HCT116 (cell line): ENCODE measurements at regions not wholly inside any gene's neighbourhood (a gene's known extent, or its start where the extent isn't known, plus 50 kb on each side); places are given as distances from the start of the nearest gene placed in this dataset.

Source experiments
- ATAC-seq: fragments of 200-7000 bp; cut with Tn5 transposase; 2 replicates; pipeline ENCODE4 v1.9.1; 2020; ENCODE audit warnings: mild to moderate bottlenecking, moderate library complexity
- BruUV-seq: library from RNA; stranded (reverse); fragments of 400-500 nt; replicated peaks from 2 replicates; lab custom pipeline; 2021; lab: Mats Ljungman, UMichigan
- CTCF ChIA-PET: fragments of 300-600 bp; sonication (Branson Sonifier 250); formaldehyde crosslinking; loops from one replicate; lab custom pipeline; 2021; ENCODE audit warnings: antibody characterized with exemption; lab: Charles Lee
- POLR2A ChIA-PET: fragments of 300-600, 350-600 bp; sonication (Branson Sonifier 250); formaldehyde crosslinking; loops from one replicate; lab custom pipeline; 2021; ENCODE audit warnings: antibody characterized with exemption; lab: Charles Lee
- RAD21 ChIA-PET, 2 experiments: fragments of 300-600 bp; sonication (Branson Sonifier 250); formaldehyde crosslinking; loops; one replicate each; lab custom pipeline; 2023; ENCODE audit warnings: low total read pairs in 2 of 2; ENCODE audit not compliant: uncharacterized antibody in 2 of 2, unreplicated experiment in 2 of 2, low non-redundant PET in 1 of 2; lab: Charles Lee
- DNase-seq: peaks from one replicate; pipeline ENCODE4 v3.0.0-alpha.2; 2010; ENCODE audit warnings: low read depth, low spot score
- H2AFZ ChIP-seq: fragments of 200-600 bp; shearing (Covaris generic), sonication (generic); 2 replicates; pipeline ENCODE4 v1.6.1; 2017; ENCODE audit warnings: low read depth, mixed run types, mixed read lengths, antibody characterized with exemption, low read length; ENCODE audit not compliant: poor library complexity, severe bottlenecking
- H3K27ac ChIP-seq: 2 replicates; pipeline ENCODE4 v1.5.1; 2012; ENCODE audit warnings: low read depth, low read length
- H3K27me3 ChIP-seq: fragments of 200-600 bp; sonication (generic); 2 replicates; pipeline ENCODE4 v1.6.1; 2016; ENCODE audit warnings: mixed run types, low read length, mixed read lengths; ENCODE audit not compliant: insufficient read depth
- H3K36me3 ChIP-seq, 2 experiments: fragments of 200-500 bp in 1 of 2; fragments of 200-600 bp in 1 of 2; sonication (Bioruptor generic) in 1 of 2; sonication (generic) in 1 of 2; 2 replicates each; pipeline versions ENCODE4 v1.5.1 to v1.6.1; 2014 to 2016; ENCODE audit warnings: low read length in 2 of 2, inconsistent platforms in 1 of 2, mixed read lengths in 1 of 2, mixed run types in 1 of 2; ENCODE audit not compliant: insufficient read depth in 2 of 2, control insufficient read depth in 1 of 2
- H3K4me1 ChIP-seq, 2 experiments: fragments of 200-600 bp in 1 of 2; sonication (generic) in 1 of 2; 2 replicates each; pipeline versions ENCODE4 v1.5.1 to v1.6.1; 2012 to 2017; ENCODE audit warnings: low read length in 2 of 2, inconsistent platforms in 1 of 2, mild to moderate bottlenecking in 1 of 2, mixed read lengths in 1 of 2, mixed run types in 1 of 2, moderate library complexity in 1 of 2; ENCODE audit not compliant: insufficient read depth in 2 of 2, control insufficient read depth in 1 of 2
- H3K4me2 ChIP-seq: fragments of 200-600 bp; sonication (generic); 2 replicates; pipeline ENCODE4 v1.6.1; 2017; ENCODE audit warnings: mixed run types, low read length, mixed read lengths
- H3K4me3 ChIP-seq, 2 experiments: fragments of 200-600 bp in 1 of 2; sonication (generic) in 1 of 2; replicated peaks in 1 of 2; 2 replicates each; pipeline ENCODE4 v1.5.1; 2011 to 2016; ENCODE audit warnings: low read length in 2 of 2, control low read depth in 1 of 2, low read depth in 1 of 2, mild to moderate bottlenecking in 1 of 2, mixed read lengths in 1 of 2, mixed run types in 1 of 2
- H3K79me2 ChIP-seq: fragments of 200-600 bp; sonication (generic); 2 replicates; pipeline ENCODE4 v1.6.1; 2017; ENCODE audit warnings: mild to moderate bottlenecking, mixed run types, low read length, moderate library complexity, mixed read lengths; ENCODE audit not compliant: insufficient read depth
- H3K9ac ChIP-seq: fragments of 200-600 bp; sonication (generic); 2 replicates; pipeline ENCODE4 v1.6.1; 2016; ENCODE audit warnings: low read length, mixed read lengths
- H3K9me2 ChIP-seq: fragments of 200-600 bp; sonication (generic), shearing (Covaris generic); 2 replicates; pipeline ENCODE4 v1.6.1; 2017; ENCODE audit warnings: mixed run types, mild to moderate bottlenecking, moderate library complexity; ENCODE audit not compliant: insufficient read depth
- H3K9me3 ChIP-seq, 2 experiments: fragments of 200-500 bp in 1 of 2; fragments of 200-600 bp in 1 of 2; sonication (Bioruptor generic) in 1 of 2; sonication (generic) in 1 of 2; 2 replicates each; pipeline ENCODE4 v1.6.1; 2014 to 2017; ENCODE audit warnings: low read length in 2 of 2, mixed read lengths in 2 of 2, inconsistent platforms in 1 of 2, low read depth in 1 of 2, mild to moderate bottlenecking in 1 of 2, mixed run types in 1 of 2, moderate library complexity in 1 of 2; ENCODE audit not compliant: control insufficient read depth in 1 of 2, insufficient read depth in 1 of 2
- H4K20me1 ChIP-seq: fragments of 200-600 bp; sonication (generic), shearing (Covaris generic); 2 replicates; pipeline ENCODE4 v1.6.1; 2017; ENCODE audit warnings: mixed run types, mild to moderate bottlenecking, moderate library complexity; ENCODE audit not compliant: insufficient read depth
- CEBPB ChIP-seq: IDR thresholded peaks from 2 replicates; pipeline ENCODE4 v1.6.1; 2012; ENCODE audit warnings: low read depth
- EZH2phosphoT487 ChIP-seq: fragments of 200-600 bp; IDR thresholded peaks from 2 replicates; pipeline ENCODE4 v1.6.1; 2018; ENCODE audit warnings: antibody characterized with exemption, borderline replicate concordance
- FOSL1 ChIP-seq: IDR thresholded peaks from 2 replicates; pipeline ENCODE4 v1.6.1; 2012; ENCODE audit warnings: low read depth
- POLR2A ChIP-seq: IDR thresholded peaks from 2 replicates; pipeline ENCODE4 v1.7.0; 2011; ENCODE audit warnings: borderline replicate concordance; ENCODE audit not compliant: insufficient read depth, insufficient read length; ENCODE audit errors: extremely low read depth
- POLR2AphosphoS5 ChIP-seq: IDR thresholded peaks from 2 replicates; pipeline ENCODE4 v1.6.1; 2011; ENCODE audit warnings: mild to moderate bottlenecking, low read depth, low read length, moderate library complexity
- REST ChIP-seq: IDR thresholded peaks from 2 replicates; pipeline ENCODE4 v1.6.1; 2012; ENCODE audit warnings: low read depth
- SIN3A ChIP-seq: IDR thresholded peaks from 2 replicates; pipeline ENCODE4 v1.6.1; 2012; ENCODE audit warnings: low read depth
- SP1 ChIP-seq: IDR thresholded peaks from 2 replicates; pipeline ENCODE4 v1.6.1; 2012; ENCODE audit warnings: low read depth
- YY1 ChIP-seq: IDR thresholded peaks from 2 replicates; pipeline ENCODE4 v1.6.1; 2011; ENCODE audit warnings: low read length, low read depth, moderate library complexity, mild to moderate bottlenecking; ENCODE audit not compliant: insufficient replicate concordance; ENCODE audit errors: extremely low read depth
- ZFX ChIP-seq: fragments of 450-650 bp; IDR thresholded peaks from 2 replicates; pipeline ENCODE4 v1.6.1; 2017
- ZNF274 ChIP-seq: fragments of 200-500 bp; sonication (Bioruptor generic); IDR thresholded peaks from 2 replicates; pipeline ENCODE4 v1.6.1; 2014; ENCODE audit warnings: mild to moderate bottlenecking, low read depth, low read length, inconsistent platforms
- intact Hi-C: fragments of 100-400 bp; cut with micrococcal nuclease; formaldehyde crosslinking; loops from 2 replicates; pipeline ENCODE4 v1.10.0; 2022

GRCh38 chr7:80999771-81000170, 80.9 kb upstream of the SEMA3C start:
- Histone ChIP-seq H3K4me2 (no peak overlapping the region), H3K9me2 (no peaks in the 10 kb centered on the region), H3K36me3 (no peaks in the 10 kb centered on the region), H3K79me2 (no peaks in the 10 kb centered on the region), H2AFZ (no peak overlapping the region), H3K4me3 (no peak overlapping the region), H3K27ac (no peak overlapping the region), H3K9me3 (no peaks in the 10 kb centered on the region), H4K20me1 (no peaks in the 10 kb centered on the region), H3K27me3 (no peaks in the 10 kb centered on the region), H3K4me1 (no peaks in the 10 kb centered on the region; a peak in 1 of 4 replicates), H3K9ac (no peak overlapping the region)
- DNase-seq (no peak), ATAC-seq (no peak)
- CTCF ChIA-PET = no interaction called here
- no TSS peak for BruUV-seq
- POLR2A ChIA-PET = no interaction called here
- RAD21 ChIA-PET = no interaction called here
- TF ChIP-seq REST (no peak), CEBPB (no peak), ZNF274 (no peak), EZH2phosphoT487 (no peak), POLR2AphosphoS5 (no peak), SIN3A (no peak), SP1 (no peak), YY1 (no peak), FOSL1 (no peak), POLR2A (no peak), ZFX (no peak)
- intact Hi-C loops = no loop called here
